ENCODE measurements at regions not wholly inside any gene's neighbourhood (a gene's known extent, or its start where the extent isn't known, plus 50 kb on each side); places are given as distances from the start of the nearest gene placed in this dataset.
"Not testable (repeated sequence)": the region's sequence is repeated elsewhere in the genome, so short reads cannot be mapped to it uniquely, and the experiment has no call there.

DNA sequence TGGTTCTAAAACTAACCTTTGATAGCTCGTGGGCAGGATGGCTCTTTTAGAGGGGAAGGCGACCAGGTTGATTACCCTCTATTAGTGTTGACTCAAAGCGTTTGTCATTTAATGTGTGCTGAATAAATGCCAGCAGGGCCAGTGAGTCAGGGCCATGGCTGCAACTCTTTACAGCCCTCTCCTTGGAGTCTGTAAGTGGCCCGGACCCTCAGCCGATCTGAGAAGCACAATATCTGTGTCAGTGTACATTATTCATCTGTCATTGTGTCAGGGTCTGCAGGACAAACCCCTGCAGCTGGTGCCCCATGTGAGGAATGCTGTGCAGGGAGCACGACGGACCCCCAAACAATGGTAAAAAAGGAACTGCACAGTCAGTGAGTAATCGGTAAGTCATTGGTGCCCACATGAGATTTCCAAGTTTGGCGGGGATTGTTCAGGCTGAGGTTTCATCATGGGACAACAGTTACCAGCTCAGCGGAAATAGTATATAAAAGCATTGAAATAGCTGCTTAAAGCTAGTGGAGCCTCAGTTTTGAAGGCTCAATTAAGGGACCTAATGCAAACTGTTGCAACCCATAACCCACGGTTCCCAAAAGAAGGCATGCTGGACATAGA lies 139.1 kb downstream of the ZNF675 start:
- no peak for DNase-seq (ENCODE audit: low read depth)
- H3K4me3 ChIP-seq (ENCODE audit: low read depth, low read length) = no peak overlapping the region
- no peak for TF ChIP-seq CTCF (IDR thresholded peaks at IDR 0.05; ENCODE audit: insufficient read depth, low read depth, low read length, missing control alignments)

DNA sequence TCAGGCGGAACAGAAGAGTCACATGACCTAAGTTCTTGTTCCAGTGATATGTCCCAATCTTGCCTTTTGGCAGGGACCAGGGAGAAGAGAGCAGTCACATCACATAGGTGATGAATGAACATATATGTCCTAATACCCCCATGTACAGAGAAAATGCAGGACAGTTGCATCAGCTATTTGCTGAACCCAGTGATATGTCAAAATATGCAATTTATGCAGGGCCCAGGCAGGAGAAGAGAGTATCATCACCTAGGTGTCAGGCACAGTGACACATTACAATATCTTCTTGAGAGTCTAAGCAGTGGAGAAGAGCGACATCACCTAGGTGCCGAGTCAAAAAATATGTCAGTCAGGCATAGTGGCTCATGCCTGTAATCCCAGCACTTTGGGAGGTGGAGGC lies 139.9 kb downstream of the ZNF675 start:
- H3K4me3 ChIP-seq (ENCODE audit: low read depth, low read length) = no peak overlapping the region
- TF ChIP-seq CTCF (IDR thresholded peaks at IDR 0.05; ENCODE audit: insufficient read depth, low read depth, low read length, missing control alignments) = no peak
- DNase-seq (ENCODE audit: low read depth) = no peak

GRCh38 chr19:23543351-23543750 lies 143.7 kb downstream of the ZNF675 start:
- no peak overlapping the region for H3K4me3 ChIP-seq (ENCODE audit: low read depth, low read length)
- no peak for TF ChIP-seq CTCF (IDR thresholded peaks at IDR 0.05; ENCODE audit: insufficient read depth, low read depth, low read length, missing control alignments)
- no peak for DNase-seq (ENCODE audit: low read depth)

DNA sequence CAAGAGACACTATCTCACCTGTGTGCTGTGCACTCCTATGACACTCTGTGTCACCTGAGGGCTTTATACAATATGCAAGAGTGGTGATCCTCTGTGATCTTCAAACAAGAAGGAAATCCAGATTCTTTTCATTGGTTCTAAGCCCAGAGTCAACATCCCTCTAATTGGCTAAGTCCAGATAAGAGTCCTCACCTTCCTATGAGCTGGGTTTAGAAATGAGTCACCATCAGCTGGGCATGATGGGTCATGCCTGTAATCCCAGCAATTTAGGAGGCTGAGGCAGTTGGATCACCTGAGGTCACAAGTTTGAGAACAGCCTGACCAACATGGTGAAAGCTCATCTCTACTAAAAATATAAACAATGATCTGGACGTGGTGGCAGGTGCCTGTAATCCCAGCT lies 144.4 kb downstream of the ZNF675 start:
- H3K4me3 ChIP-seq (ENCODE audit: low read depth, low read length) = no peak overlapping the region
- TF ChIP-seq CTCF (IDR thresholded peaks at IDR 0.05; ENCODE audit: insufficient read depth, low read depth, low read length, missing control alignments) = no peak
- DNase-seq (ENCODE audit: low read depth) = no peak

DNA sequence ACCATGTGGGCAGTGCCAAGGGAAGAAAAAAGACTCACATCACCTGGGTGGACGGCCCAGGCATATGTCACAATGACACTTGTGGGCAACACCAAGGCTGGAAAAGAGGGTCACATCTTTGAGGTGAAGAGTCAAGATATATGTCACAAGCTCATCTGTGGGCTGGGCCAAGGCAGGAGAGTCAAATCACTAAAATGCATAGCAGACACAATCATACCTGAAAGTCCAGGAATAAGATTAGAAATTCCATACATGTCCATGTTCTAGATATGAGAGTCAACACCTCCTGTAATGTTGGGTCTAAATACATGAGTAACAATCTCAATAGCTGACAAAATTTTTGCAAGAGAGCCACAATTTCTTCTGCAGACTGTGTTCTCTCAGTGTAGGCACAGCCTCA lies 145.0 kb downstream of the ZNF675 start:
- no peak overlapping the region for H3K4me3 ChIP-seq (ENCODE audit: low read depth, low read length)
- no peak for TF ChIP-seq CTCF (IDR thresholded peaks at IDR 0.05; ENCODE audit: insufficient read depth, low read depth, low read length, missing control alignments)
- DNase-seq (ENCODE audit: low read depth) = no peak

- DNase-seq (ENCODE audit: low read depth); H3K4me3 ChIP-seq (ENCODE audit: low read depth, low read length): not testable (repeated sequence)
Measured at GRCh38 chr19:23540180-23540579, 144.9 kb upstream of the ZNF91 start.

GRCh38 chr19:23539499-23539898 lies 144.2 kb upstream of the ZNF91 start:
- no peak for TF ChIP-seq CTCF (IDR thresholded peaks at IDR 0.05; ENCODE audit: insufficient read depth, low read depth, low read length, missing control alignments)
- no peak overlapping the region for H3K4me3 ChIP-seq (ENCODE audit: low read depth, low read length)
- DNase-seq (ENCODE audit: low read depth) = no peak

GRCh38 chr19:23537136-23537535 lies 141.9 kb upstream of the ZNF91 start:
- DNase-seq (ENCODE audit: low read depth); H3K4me3 ChIP-seq (ENCODE audit: low read depth, low read length): not testable (repeated sequence)

GRCh38 chr19:23536341-23536740 lies 141.1 kb upstream of the ZNF91 start:
- H3K4me3 ChIP-seq (ENCODE audit: low read depth, low read length); DNase-seq (ENCODE audit: low read depth): not testable (repeated sequence)

- not testable (repeated sequence) for DNase-seq (ENCODE audit: low read depth); H3K4me3 ChIP-seq (ENCODE audit: low read depth, low read length)
Measured at GRCh38 chr19:23535901-23536300, 140.6 kb upstream of the ZNF91 start.

- not testable (repeated sequence) for H3K4me3 ChIP-seq (ENCODE audit: low read depth, low read length); DNase-seq (ENCODE audit: low read depth)
Measured at GRCh38 chr19:23533441-23533840, 138.2 kb upstream of the ZNF91 start.
